ENCODE measurements at regions not wholly inside any gene's neighbourhood (a gene's known extent, or its start where the extent isn't known, plus 50 kb on each side); places are given as distances from the start of the nearest gene placed in this dataset.
"Not testable (repeated sequence)": the region's sequence is repeated elsewhere in the genome, so short reads cannot be mapped to it uniquely, and the experiment has no call there.

- DNase-seq (ENCODE audit: low read depth): peak; percentile 85
Observed at GRCh38 chr6:139539852-139540251, 165.4 kb upstream of the CITED2 start.

DNA sequence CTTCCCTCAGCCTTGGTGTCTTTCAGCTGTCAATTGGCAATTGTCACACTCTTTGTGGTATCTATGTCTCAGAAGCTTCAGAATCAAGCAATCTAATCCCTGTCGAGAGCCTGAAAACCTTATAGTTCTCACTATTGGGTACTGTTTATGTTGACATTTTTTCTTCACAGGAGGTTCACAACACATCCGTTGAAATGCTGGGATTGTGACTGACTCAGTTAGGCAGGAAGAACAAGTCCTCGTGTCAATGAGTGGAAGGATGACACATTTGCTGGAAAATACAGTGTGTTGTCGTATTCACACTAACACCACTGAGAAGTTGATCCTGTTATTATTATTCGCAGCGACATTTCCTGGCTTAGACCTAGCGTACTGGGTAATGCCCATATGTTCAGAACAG, 163.9 kb upstream of the CITED2 start:
- DNase-seq (ENCODE audit: low read depth): no peak

GRCh38 chr6:139536751-139537617, 162.5 kb upstream of the CITED2 start:
- DNase-seq (ENCODE audit: low read depth): no peak

GRCh38 chr6:139534472-139535115, 160.1 kb upstream of the CITED2 start:
- DNase-seq (ENCODE audit: low read depth): no peak

GRCh38 chr6:139533573-139534471, 159.4 kb upstream of the CITED2 start:
- DNase-seq (ENCODE audit: low read depth): no peak

DNA sequence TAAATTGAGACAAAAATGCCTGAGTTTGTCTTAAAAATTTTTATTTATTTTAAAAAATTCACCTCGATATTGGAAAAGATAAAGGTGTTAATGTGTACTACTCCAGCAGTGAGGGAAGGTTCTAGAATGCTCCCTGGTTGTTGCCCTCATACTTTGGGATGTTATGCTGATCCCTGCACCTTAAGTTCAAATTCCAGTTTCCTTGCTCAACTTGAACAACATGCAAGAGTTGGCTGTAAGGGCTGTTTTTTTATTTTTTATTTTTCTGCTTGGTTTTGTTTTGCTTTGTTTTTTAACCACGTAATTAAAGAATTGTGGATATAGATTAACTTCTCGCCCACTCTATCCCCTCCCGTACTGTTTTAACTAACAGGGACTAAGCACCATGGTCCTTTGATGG, 158.7 kb upstream of the CITED2 start:
- no peak for DNase-seq (ENCODE audit: low read depth)

DNA sequence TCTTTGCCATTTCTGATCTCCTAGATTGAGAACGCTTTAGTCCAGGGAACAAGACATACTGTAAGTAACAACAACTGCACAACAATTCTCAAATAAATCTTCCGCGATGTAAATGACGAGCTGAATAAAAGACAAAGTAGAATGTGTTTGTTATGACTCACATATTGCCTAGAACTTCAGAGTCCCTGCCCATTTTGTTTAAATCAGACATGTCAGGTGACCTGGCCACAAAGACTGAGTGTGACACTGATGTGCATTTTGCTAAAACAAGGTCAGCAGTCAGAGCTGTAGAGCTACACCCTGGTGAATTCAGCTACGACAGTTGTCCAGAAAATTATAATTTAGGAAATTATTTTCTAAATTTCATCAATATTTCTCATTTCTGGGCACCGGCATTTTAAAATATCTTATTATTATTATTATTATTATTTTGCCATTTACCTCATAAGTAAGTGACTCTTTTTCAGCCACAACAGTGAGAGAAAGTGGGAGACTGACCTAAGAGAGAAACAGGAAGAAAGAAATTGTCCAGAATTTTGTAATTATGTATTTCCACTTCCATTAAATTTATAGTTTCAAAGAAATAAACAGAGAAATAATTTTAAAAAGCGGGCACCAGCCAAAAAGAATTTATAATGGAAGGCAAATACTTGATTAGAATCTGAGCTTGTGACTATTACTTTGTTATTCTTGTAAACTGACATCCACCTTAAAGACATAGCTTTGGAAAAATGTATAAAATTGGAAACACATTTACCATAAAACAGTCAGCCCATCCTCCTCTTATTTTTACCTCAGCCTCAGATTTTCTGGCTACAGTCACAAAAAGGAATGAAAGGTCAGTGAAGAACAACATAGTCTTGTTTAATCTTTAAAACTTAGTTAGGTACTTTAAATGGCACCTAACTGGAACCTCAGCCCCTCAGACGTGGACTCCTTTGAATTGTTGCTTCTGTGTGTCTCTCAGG, 157.0 kb upstream of the CITED2 start:
- DNase-seq (ENCODE audit: low read depth): no peak

DNA sequence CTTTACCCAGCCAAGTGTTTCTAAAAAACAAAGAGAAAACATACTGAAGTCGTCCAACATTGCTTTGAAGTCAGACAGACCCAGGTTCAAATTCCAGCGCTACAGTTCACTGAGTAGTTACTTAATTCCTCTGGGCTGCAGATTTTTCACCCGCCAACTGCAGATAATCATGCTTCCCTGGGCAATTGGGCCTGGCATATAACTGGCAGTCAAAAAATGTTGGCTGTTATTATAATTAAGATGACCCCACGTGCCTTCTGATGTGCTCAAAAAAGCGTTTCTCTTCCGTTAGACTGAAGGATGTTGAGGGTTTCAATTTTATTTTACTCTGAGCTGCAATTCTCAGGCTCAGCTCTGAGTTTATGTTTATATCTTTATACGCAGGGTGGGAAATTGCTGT, 156.1 kb upstream of the CITED2 start:
- DNase-seq (ENCODE audit: low read depth): no peak

DNA sequence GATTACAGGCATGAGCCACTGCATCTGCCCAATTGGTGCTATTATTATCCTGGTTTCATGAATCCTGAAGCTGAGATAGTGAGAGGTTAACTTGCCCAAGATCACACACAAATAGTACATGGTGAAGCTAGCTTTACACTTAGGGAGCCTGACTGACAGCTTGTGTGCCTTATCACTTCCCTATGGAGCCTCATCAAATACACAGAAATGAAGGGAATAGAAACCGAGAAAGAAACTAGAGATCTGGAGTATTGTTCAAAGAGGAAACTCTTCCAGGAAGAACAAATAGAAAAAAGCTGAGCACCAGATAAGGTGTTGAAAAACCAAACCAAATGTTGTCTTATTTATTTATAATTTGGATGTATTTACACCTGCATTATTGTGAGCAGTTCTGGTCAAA, 155.0 kb upstream of the CITED2 start:
- no peak for DNase-seq (ENCODE audit: low read depth)

DNA sequence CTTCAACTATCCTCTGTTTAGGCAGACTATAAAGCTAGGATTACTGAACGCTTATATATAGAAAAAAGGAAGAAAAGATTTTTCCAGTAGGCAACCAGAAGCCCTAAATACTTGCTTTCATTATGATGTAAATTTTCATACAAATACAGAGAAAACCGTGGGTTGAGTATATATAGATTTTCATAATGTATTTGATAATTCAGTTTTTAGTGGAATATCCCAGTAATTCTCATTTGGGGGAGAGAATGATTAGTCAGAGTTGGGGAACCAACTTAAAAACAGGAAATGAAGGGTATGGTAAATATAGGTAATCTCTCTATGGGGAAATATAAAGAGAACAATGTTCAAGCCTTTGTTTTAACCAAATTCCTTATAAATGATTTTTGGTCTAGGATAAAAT, 154.0 kb upstream of the CITED2 start:
- no peak for DNase-seq (ENCODE audit: low read depth)

- DNase-seq (ENCODE audit: low read depth): no peak
Observed at GRCh38 chr6:139525415-139525814, 151.0 kb upstream of the CITED2 start.

DNA sequence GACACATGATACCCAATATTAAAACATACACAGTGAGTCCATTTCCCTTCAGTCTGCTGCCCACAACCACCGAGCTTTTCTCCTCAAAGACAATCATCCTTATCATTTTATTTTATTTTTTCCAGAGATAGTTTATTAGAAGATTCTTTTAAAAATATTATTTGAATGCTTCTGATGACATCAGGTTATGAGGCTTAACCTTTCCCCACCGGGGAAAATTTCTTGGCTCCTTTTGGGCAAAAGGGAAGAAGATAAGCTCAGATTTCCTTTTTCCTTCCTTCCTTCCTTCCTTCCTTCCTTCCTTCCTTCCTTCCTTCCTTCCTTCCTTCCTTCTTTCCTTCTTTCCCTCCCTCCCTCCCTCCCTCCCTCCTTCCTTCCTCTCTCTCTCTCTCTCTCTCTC, 149.5 kb upstream of the CITED2 start:
- DNase-seq (ENCODE audit: low read depth): no peak

DNA sequence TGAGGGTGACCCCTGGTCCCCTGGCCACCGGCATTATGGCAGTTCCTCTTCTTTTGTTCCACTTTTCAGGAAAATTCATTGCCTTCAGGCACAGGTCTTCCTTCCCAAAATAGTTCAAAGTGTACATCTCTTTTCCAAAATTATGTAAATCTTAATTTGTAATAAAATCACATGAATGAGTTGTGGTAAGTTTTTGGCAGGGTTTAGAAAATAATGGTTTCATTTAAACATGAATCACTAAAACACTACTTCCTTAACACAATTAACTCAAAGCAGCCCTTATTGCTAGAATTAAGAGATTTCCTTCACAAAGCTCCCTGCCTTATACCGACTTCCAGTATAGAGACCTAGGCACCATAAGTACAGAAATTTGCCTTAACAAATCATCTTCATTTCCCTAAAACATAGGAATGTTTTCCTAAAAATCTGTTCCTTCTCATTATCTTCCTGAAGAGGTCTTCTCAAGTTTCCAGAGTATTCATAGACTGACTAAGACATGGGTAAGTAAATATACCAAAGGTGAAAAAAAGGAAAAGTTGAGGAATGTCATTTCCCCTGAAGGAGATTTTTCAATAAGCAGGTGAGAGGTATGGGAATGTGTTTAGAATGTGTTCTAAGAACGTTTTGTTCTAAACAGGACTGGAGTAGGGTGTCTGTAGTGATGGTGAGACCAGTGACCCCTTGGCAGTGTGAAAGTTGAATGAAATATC, 148.2 kb upstream of the CITED2 start:
- DNase-seq (ENCODE audit: low read depth): no peak

GRCh38 chr6:139521338-139521737, 146.9 kb upstream of the CITED2 start:
- no peak for DNase-seq (ENCODE audit: low read depth)

DNA sequence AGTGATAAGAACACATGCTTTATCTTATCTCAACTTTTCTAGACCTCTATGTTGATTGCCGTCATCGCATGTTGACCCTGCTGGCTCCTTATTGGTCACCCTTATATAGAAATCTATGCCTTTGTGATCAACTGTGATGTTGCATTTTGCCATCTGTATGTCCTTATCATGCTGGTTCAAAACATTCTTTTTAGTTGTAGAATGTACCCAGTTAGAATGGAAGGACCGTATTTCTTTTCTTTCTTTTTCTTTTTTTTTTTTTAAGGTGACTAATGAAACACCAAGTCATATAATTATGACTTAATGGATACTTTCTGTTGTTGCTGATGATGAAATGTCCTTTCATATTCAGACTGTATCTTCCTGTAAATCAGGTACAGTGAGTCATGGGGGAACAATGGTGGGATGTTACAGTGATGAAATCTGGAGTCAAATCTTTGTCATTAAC, 145.9 kb upstream of the CITED2 start:
- no peak for DNase-seq (ENCODE audit: low read depth)

- peak; percentile 54 for DNase-seq (ENCODE audit: low read depth)
Observed at GRCh38 chr6:139519571-139520031, 145.2 kb upstream of the CITED2 start.

GRCh38 chr6:139519097-139519496, 144.6 kb upstream of the CITED2 start:
- DNase-seq (ENCODE audit: low read depth): no peak

- no peak for DNase-seq (ENCODE audit: low read depth)
Observed at GRCh38 chr6:139518556-139519091, 144.2 kb upstream of the CITED2 start.

DNA sequence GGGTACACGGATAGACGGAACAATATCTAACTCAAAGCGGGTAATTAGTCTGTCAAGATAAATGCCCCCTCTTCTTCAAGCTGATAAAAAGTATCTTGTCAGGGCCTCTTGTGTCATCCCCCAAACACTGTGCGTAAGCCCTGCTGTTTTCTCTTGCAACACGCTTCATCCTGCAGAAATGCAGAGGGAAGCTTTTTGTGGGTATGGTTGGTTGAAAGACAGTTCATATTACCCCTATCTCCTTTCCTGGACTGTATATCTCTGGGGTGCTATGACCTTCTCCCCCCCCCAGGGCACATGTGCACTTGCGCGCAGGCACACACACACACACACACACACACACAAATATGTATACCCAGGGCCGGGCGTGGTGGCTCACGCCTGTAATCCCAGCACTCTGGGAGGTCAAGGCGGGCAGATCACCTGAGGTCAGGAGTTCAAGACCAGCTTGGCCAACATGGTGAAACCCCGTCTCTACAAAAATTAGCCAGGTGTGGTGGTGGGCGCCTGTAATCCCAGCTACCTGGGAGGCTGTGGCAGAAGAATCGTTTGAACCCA, 143.6 kb upstream of the CITED2 start:
- not testable (repeated sequence) for DNase-seq (ENCODE audit: low read depth)

DNA sequence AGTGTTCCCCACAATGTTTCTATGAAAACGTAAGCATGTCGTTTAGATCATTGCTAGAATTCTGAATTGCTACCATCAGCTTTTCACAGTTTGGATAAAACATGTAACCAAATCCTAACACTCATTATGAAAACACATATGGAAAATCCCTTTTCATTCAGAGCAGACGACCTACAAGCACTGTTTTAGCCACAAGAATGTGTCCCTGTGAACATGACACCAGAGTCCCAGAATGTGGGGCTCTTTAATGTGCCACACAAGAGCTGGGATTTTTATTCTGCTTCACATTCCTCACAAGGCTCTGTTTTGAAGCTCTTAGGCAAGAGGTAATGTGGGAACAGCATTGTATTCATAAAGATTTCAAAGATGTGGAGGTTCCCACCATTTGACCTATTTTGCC, 141.1 kb upstream of the CITED2 start:
- DNase-seq (ENCODE audit: low read depth): no peak

Measured in GM04504 (cell line).